ENCODE measurements at regions not wholly inside any gene's neighbourhood (a gene's known extent, or its start where the extent isn't known, plus 50 kb on each side); places are given as distances from the start of the nearest gene placed in this dataset.

DNA sequence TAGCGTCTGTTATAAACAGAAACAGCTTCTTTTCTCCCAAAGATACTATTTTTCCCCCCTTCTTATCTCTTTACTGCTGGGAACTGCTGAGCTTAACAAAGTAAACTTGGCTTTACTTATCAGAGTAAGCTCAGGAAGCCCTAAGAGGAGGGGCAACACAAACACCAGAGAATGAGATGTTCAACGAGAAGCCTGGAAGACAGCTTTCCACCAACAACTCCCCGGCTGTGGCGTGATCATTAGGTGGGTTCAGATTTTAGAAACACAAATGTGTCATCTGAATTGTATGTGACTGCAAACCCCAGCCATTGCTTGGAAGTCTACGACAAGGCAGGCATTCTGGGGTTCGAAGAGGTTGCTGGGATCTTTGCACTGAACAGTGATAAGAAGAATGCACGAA, 181.2 kb upstream of the ESRRG start:
- no peak overlapping the region for H2AFZ ChIP-seq (ENCODE audit: low read length)
- no TSS peak for BruUV-seq (replicated peaks)
- POLR2A ChIA-PET: no interaction called here
- TF ChIP-seq EZH2phosphoT487 (IDR thresholded peaks at IDR 0.05; ENCODE audit: borderline replicate concordance, low read depth, low read length): no peak
- H3K9me3 ChIP-seq (ENCODE audit: low read length): no peaks in the 10 kb centered on the region
- H3K79me2 ChIP-seq (ENCODE audit: insufficient read depth, low read depth, low read length): no peaks in the 10 kb centered on the region
- DNase-seq (ENCODE audit: low spot score): no peak
- no peak overlapping the region for H3K27ac ChIP-seq (ENCODE audit: low read depth, low read length, poor library complexity, severe bottlenecking)
- intact Hi-C loops (cut with micrococcal nuclease; ENCODE audit: unreplicated experiment): no loop called here
- no peaks in the 10 kb centered on the region for H4K20me1 ChIP-seq (ENCODE audit: insufficient read depth, low read length)
- no peaks in the 10 kb centered on the region for H3K9me2 ChIP-seq (ENCODE audit: insufficient read depth, low read length)
- no peaks in the 10 kb centered on the region for H3K36me3 ChIP-seq (ENCODE audit: insufficient read depth, low read length)
- H3K4me2 ChIP-seq (ENCODE audit: low read length): no peak overlapping the region
- no peak overlapping the region for H3K4me3 ChIP-seq (ENCODE audit: low read depth, low read length, poor library complexity, severe bottlenecking)
- H3K4me1 ChIP-seq (ENCODE audit: insufficient read depth, low read length, poor library complexity, severe bottlenecking): no peaks in the 10 kb centered on the region
- CTCF ChIA-PET (ENCODE audit: unreplicated experiment): no interaction called here

DNA sequence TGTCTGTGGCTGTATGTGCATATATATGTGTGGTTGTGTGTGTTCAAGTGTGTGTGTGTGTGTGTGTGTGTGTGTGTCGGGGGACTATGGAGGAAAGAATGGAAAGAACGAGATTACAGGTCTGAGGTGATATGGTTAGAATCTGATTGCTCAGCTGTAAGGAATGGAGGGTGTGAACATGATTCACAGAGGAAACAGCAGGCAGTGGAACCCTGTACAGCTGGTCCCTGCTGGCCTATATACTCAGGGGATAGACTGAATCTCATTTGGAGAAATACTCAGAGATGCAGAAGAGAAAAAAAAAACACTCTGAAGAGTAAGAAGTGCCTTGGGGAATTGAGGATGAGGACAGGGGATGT, 180.1 kb upstream of the ESRRG start:
- H3K4me2 ChIP-seq (ENCODE audit: low read length): no peak overlapping the region

DNA sequence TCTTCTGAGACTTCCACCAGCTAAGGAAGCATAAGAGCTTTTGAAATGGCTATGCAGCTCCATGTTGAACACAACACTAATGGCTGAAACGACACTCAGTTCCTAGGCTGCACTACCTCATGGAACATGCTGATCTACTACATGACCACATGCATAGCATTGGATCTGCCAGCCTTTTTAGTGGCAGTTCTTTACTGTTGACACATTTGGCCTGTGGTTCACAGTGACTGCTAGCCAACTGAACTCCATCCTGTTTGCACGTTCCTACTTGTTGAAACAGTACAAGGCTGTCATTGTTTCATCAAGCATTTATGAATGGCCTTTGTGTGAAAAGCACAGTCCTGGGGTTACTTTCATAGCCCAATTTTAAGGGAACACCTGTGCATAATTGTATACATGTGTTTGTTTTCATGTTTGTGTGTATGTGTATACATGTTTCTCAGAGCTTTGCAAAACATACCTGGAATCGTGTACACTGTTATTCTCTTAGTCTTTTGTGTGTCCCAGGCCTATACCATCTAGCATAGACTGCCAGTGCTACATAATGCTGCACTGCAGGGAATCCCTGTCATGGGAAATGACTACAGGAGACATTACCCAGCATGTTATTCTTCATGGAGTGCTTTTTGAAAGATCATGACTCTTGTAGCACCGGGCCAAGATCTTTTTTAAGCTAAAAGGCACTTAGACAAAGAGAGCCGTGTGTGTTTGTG, 179.6 kb upstream of the ESRRG start:
- intact Hi-C loops (cut with micrococcal nuclease; ENCODE audit: unreplicated experiment): no loop called here
- POLR2A ChIA-PET: interaction anchor here (0.7 to 1.2 kb wide), 2 partner anchors 20 to 98 kb away, joined by 4 read pairs; no protein-coding TSS in a partner anchor
- no TSS peak for BruUV-seq (replicated peaks)
- no peak overlapping the region for H2AFZ ChIP-seq (ENCODE audit: low read length)
- no peaks in the 10 kb centered on the region for H3K4me1 ChIP-seq (ENCODE audit: insufficient read depth, low read length, poor library complexity, severe bottlenecking)
- no peak overlapping the region for H3K4me3 ChIP-seq (ENCODE audit: low read depth, low read length, poor library complexity, severe bottlenecking)
- no peaks in the 10 kb centered on the region for H3K9me2 ChIP-seq (ENCODE audit: insufficient read depth, low read length)
- no peak for DNase-seq (ENCODE audit: low spot score)
- H4K20me1 ChIP-seq (ENCODE audit: insufficient read depth, low read length): no peaks in the 10 kb centered on the region
- CTCF ChIA-PET (ENCODE audit: unreplicated experiment): no interaction called here
- no peaks in the 10 kb centered on the region for H3K79me2 ChIP-seq (ENCODE audit: insufficient read depth, low read depth, low read length)
- H3K9me3 ChIP-seq (ENCODE audit: low read length): no peaks in the 10 kb centered on the region
- H3K27ac ChIP-seq (ENCODE audit: low read depth, low read length, poor library complexity, severe bottlenecking): no peak overlapping the region
- no peak overlapping the region for H3K4me2 ChIP-seq (ENCODE audit: low read length)
- TF ChIP-seq, protein P1, sequence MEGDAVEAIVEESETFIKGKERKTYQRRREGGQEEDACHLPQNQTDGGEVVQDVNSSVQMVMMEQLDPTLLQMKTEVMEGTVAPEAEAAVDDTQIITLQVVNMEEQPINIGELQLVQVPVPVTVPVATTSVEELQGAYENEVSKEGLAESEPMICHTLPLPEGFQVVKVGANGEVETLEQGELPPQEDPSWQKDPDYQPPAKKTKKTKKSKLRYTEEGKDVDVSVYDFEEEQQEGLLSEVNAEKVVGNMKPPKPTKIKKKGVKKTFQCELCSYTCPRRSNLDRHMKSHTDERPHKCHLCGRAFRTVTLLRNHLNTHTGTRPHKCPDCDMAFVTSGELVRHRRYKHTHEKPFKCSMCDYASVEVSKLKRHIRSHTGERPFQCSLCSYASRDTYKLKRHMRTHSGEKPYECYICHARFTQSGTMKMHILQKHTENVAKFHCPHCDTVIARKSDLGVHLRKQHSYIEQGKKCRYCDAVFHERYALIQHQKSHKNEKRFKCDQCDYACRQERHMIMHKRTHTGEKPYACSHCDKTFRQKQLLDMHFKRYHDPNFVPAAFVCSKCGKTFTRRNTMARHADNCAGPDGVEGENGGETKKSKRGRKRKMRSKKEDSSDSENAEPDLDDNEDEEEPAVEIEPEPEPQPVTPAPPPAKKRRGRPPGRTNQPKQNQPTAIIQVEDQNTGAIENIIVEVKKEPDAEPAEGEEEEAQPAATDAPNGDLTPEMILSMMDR (conservative IDR thresholded peaks at IDR 0.05; ENCODE audit: low read length): no peak
- TF ChIP-seq EZH2phosphoT487 (IDR thresholded peaks at IDR 0.05; ENCODE audit: borderline replicate concordance, low read depth, low read length): no peak
- H3K36me3 ChIP-seq (ENCODE audit: insufficient read depth, low read length): no peaks in the 10 kb centered on the region

More for the DNA sequence above, 180.1 kb upstream of the ESRRG start:
- no peaks in the 10 kb centered on the region for H3K36me3 ChIP-seq (ENCODE audit: insufficient read depth, low read length)
- TF ChIP-seq, protein P1 (conservative IDR thresholded peaks at IDR 0.05; ENCODE audit: low read length): no peak
- TF ChIP-seq EZH2phosphoT487 (IDR thresholded peaks at IDR 0.05; ENCODE audit: borderline replicate concordance, low read depth, low read length): no peak
- ChIA-PET POLR2A (no interaction called here), CTCF (ENCODE audit: unreplicated experiment) (no interaction called here)
- H4K20me1 ChIP-seq (ENCODE audit: insufficient read depth, low read length): no peaks in the 10 kb centered on the region
- no TSS peak for BruUV-seq (replicated peaks)
- intact Hi-C loops (cut with micrococcal nuclease; ENCODE audit: unreplicated experiment): no loop called here
- H3K4me1 ChIP-seq (ENCODE audit: insufficient read depth, low read length, poor library complexity, severe bottlenecking): no peaks in the 10 kb centered on the region
- no peak overlapping the region for H2AFZ ChIP-seq (ENCODE audit: low read length)
- DNase-seq (ENCODE audit: low spot score): no peak
- no peak overlapping the region for H3K27ac ChIP-seq (ENCODE audit: low read depth, low read length, poor library complexity, severe bottlenecking)
- H3K9me2 ChIP-seq (ENCODE audit: insufficient read depth, low read length): no peaks in the 10 kb centered on the region
- H3K9me3 ChIP-seq (ENCODE audit: low read length): no peaks in the 10 kb centered on the region
- H3K79me2 ChIP-seq (ENCODE audit: insufficient read depth, low read depth, low read length): no peaks in the 10 kb centered on the region
- no peak overlapping the region for H3K4me3 ChIP-seq (ENCODE audit: low read depth, low read length, poor library complexity, severe bottlenecking)

Measured in OCI-LY7 (cell line).